Caco-2 (cell line): ENCODE measurements at regions not wholly inside any gene's neighbourhood (a gene's known extent, or its start where the extent isn't known, plus 50 kb on each side); places are given as distances from the start of the nearest gene placed in this dataset.

Experiments used
- BruUV-seq: library from RNA; stranded (reverse); fragments of 400-500 nt; replicated peaks from 2 replicates; lab custom pipeline; 2021; lab: Mats Ljungman, UMichigan
- CTCF ChIA-PET: fragments of 300-600 bp; sonication (Branson Sonifier 250); formaldehyde crosslinking; loops from one replicate; lab custom pipeline; 2022; ENCODE audit warnings: antibody characterized with exemption; lab: Charles Lee
- POLR2A ChIA-PET: fragments of 300-600 bp; sonication (Branson Sonifier 250); formaldehyde crosslinking; loops from one replicate; lab custom pipeline; 2022; ENCODE audit warnings: antibody characterized with exemption; lab: Charles Lee
- DNase-seq, 2 experiments: peaks; one replicate each; pipeline versions ENCODE4 v3.0.0 to v3.0.0-alpha.2; 2020 to 2022
- H3K27me3 ChIP-seq: replicated peaks from 2 replicates; pipeline ENCODE4 v1.6.0; 2011; ENCODE audit warnings: low read length; ENCODE audit not compliant: control insufficient read depth, insufficient read depth
- H3K36me3 ChIP-seq: 2 replicates; pipeline ENCODE4 v1.5.1; 2011; ENCODE audit warnings: low read length; ENCODE audit not compliant: control insufficient read depth, insufficient read depth
- H3K4me1 ChIP-seq: fragments of 250-450 bp; sonication (Bioruptor Pico); 2 replicates; pipeline ENCODE4 v1.5.1; 2020; ENCODE audit warnings: mild to moderate bottlenecking
- H3K4me3 ChIP-seq: 2 replicates; pipeline ENCODE4 v1.5.1; 2011; ENCODE audit warnings: low read depth, mild to moderate bottlenecking, control low read depth, low read length
- H3K9me3 ChIP-seq: fragments of 250-450 bp; sonication (Bioruptor Pico); 2 replicates; pipeline ENCODE4 v1.5.1; 2020; ENCODE audit warnings: mild to moderate bottlenecking, moderate library complexity
- H3K27ac Mint-ChIP-seq: one replicate; pipeline ENCODE4 v1.8.0; 2022; ENCODE audit warnings: mixed read lengths; ENCODE audit not compliant: unreplicated experiment
- H3K27me3 Mint-ChIP-seq: one replicate; pipeline ENCODE4 v1.8.0; 2022; ENCODE audit warnings: mixed read lengths; ENCODE audit not compliant: insufficient read depth, unreplicated experiment
- H3K36me3 Mint-ChIP-seq: one replicate; pipeline ENCODE4 v1.8.0; 2022; ENCODE audit warnings: mild to moderate bottlenecking, mixed read lengths; ENCODE audit not compliant: insufficient read depth, unreplicated experiment
- H3K4me1 Mint-ChIP-seq: one replicate; pipeline ENCODE4 v1.8.0; 2022; ENCODE audit warnings: low read depth, mixed read lengths; ENCODE audit not compliant: unreplicated experiment
- H3K4me3 Mint-ChIP-seq: one replicate; pipeline ENCODE4 v1.8.0; 2022; ENCODE audit warnings: mild to moderate bottlenecking, moderate library complexity, mixed read lengths; ENCODE audit not compliant: unreplicated experiment
- H3K9me3 Mint-ChIP-seq: one replicate; pipeline ENCODE4 v1.8.0; 2022; ENCODE audit warnings: mixed read lengths; ENCODE audit not compliant: unreplicated experiment
- CTCF ChIP-seq, 2 experiments: fragments of 200-600 bp in 1 of 2; IDR thresholded peaks; 1 replicate in 1 of 2; 2 replicates in 1 of 2; pipeline versions ENCODE4 v1.5.1 to v1.8.0; 2011 to 2022; ENCODE audit warnings: antibody characterized with exemption in 1 of 2, control low read depth in 1 of 2, inconsistent platforms in 1 of 2, low read depth in 1 of 2, low read length in 1 of 2, mild to moderate bottlenecking in 1 of 2, moderate library complexity in 1 of 2; ENCODE audit not compliant: insufficient read depth in 1 of 2, severe bottlenecking in 1 of 2, unreplicated experiment in 1 of 2
- intact Hi-C: fragments of 100-400 bp; cut with micrococcal nuclease; formaldehyde crosslinking; loops from one replicate; pipeline ENCODE4 v1.10.0; 2022; ENCODE audit not compliant: unreplicated experiment

DNA sequence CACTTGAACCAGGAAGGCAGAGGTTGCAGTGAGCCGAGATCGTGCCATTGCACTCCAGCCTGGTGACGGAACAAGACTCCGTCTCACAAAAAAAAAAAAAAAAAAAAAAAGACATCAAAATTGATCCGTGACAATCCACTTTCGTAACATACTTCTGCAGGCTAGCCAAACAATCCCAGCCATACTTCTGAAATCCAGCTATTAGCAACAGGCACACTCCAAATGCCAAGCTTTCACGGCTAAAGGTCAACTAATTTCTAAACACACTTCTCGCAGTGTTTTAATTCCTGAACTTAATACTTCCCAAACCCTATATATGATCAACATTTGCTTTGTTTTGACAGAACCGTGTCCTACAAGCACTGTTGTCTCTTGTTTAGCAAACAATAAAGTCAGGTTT is 411.3 kb upstream of the RUNX1 start:
- POLR2A ChIA-PET, result no interaction called here
- Mint-ChIP-seq H3K4me1 (no peaks in the 10 kb centered on the region), H3K27me3 (no peaks in the 10 kb centered on the region), H3K9me3 (no peaks in the 10 kb centered on the region), H3K27ac (no peak overlapping the region), H3K4me3 (no peak overlapping the region), H3K36me3 (no peaks in the 10 kb centered on the region)
- no peaks in the 10 kb centered on the region for H3K9me3 ChIP-seq
- DNase-seq, result no peak
- no peaks in the 10 kb centered on the region for H3K27me3 ChIP-seq
- no peaks in the 10 kb centered on the region for H3K36me3 ChIP-seq
- intact Hi-C loops, result no loop called here
- H3K4me1 ChIP-seq, result no peaks in the 10 kb centered on the region
- no peak overlapping the region for H3K4me3 ChIP-seq
- no peak for TF ChIP-seq CTCF (IDR thresholded peaks at IDR 0.05; ENCODE audit: insufficient read depth in 1 of 2, low read depth in 1 of 2, low read length in 1 of 2, severe bottlenecking in 1 of 2, unreplicated experiment in 1 of 2)
- CTCF ChIA-PET, result interaction anchor here (0.7 kb wide), 1 partner anchor 466 kb away, joined by 4 read pairs; no protein-coding TSS in a partner anchor
- no TSS peak for BruUV-seq

DNA sequence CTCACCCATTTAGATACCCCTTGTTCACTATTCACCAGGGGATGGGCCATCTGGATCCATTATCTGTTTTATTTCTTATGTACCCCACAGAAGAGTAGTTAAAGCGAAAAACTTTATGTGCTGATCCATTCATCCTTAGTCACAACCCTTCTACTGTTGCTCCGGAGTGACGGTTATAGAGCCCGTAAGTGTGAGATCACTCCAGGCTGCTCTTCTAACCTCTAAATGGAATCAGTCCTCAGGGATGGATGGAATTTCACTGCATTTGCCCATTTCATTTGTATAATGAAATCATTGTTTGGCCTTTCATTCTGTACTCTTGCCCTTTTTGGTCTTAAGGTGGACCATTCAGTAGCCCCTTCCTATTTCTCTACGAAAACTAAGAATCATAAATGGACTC is 409.3 kb upstream of the RUNX1 start:
- ChIA-PET CTCF (no interaction called here), POLR2A (interaction anchor here (0.5 kb wide), 1 partner anchor 150 kb away, joined by 3 read pairs; no protein-coding TSS in a partner anchor)
- H3K27me3 ChIP-seq, result no peaks in the 10 kb centered on the region
- no peaks in the 10 kb centered on the region for H3K27me3 Mint-ChIP-seq
- no peak for DNase-seq
- H3K4me1 Mint-ChIP-seq, result no peaks in the 10 kb centered on the region
- H3K9me3 ChIP-seq, result no peaks in the 10 kb centered on the region
- intact Hi-C loops, result no loop called here
- no peaks in the 10 kb centered on the region for H3K36me3 Mint-ChIP-seq
- no peak overlapping the region for H3K27ac Mint-ChIP-seq
- H3K4me3 ChIP-seq, result no peak overlapping the region
- no peaks in the 10 kb centered on the region for H3K36me3 ChIP-seq
- no TSS peak for BruUV-seq
- no peak for TF ChIP-seq CTCF (IDR thresholded peaks at IDR 0.05; ENCODE audit: insufficient read depth in 1 of 2, low read depth in 1 of 2, low read length in 1 of 2, severe bottlenecking in 1 of 2, unreplicated experiment in 1 of 2)
- no peaks in the 10 kb centered on the region for H3K9me3 Mint-ChIP-seq
- H3K4me3 Mint-ChIP-seq, result no peak overlapping the region
- no peaks in the 10 kb centered on the region for H3K4me1 ChIP-seq

- POLR2A ChIA-PET, result no interaction called here
- H3K36me3 ChIP-seq, result no peaks in the 10 kb centered on the region
- H3K27me3 Mint-ChIP-seq, result no peaks in the 10 kb centered on the region
- intact Hi-C loops, result no loop called here
- H3K4me3 Mint-ChIP-seq, result no peak overlapping the region
- CTCF ChIA-PET, result no interaction called here
- H3K27me3 ChIP-seq, result no peaks in the 10 kb centered on the region
- H3K9me3 Mint-ChIP-seq, result no peaks in the 10 kb centered on the region
- H3K4me1 ChIP-seq, result no peaks in the 10 kb centered on the region
- BruUV-seq, result no TSS peak
- TF ChIP-seq CTCF (IDR thresholded peaks at IDR 0.05; ENCODE audit: insufficient read depth in 1 of 2, low read depth in 1 of 2, low read length in 1 of 2, severe bottlenecking in 1 of 2, unreplicated experiment in 1 of 2), result no peak
- H3K9me3 ChIP-seq, result no peaks in the 10 kb centered on the region
- no peak for DNase-seq
- H3K36me3 Mint-ChIP-seq, result no peaks in the 10 kb centered on the region
- no peak overlapping the region for H3K27ac Mint-ChIP-seq
- no peaks in the 10 kb centered on the region for H3K4me1 Mint-ChIP-seq
- H3K4me3 ChIP-seq, result no peak overlapping the region
These were observed 408.1 kb upstream of the RUNX1 start for GRCh38 chr21:35457097-35457804.
